H1 (cell line): ENCODE measurements at regions not wholly inside any gene's neighbourhood (a gene's known extent, or its start where the extent isn't known, plus 50 kb on each side); places are given as distances from the start of the nearest gene placed in this dataset.

Experiments used
- CTCF ChIA-PET: fragments of 300-600 bp; sonication (Branson Sonifier 250); formaldehyde crosslinking; loops from one replicate; lab custom pipeline; 2021; ENCODE audit not compliant: partially characterized antibody; lab: Charles Lee
- POLR2A ChIA-PET: fragments of 300-600 bp; sonication (Branson Sonifier 250); formaldehyde crosslinking; loops from one replicate; lab custom pipeline; 2021; ENCODE audit warnings: inconsistent platforms; ENCODE audit not compliant: partially characterized antibody; lab: Charles Lee
- DNase-seq, 2 experiments: peaks; one replicate each; pipeline versions ENCODE4 v3.0.0 to v3.0.0-alpha.2; 2010 to 2022; ENCODE audit warnings: low spot score in 2 of 2, low read depth in 1 of 2, mixed read lengths in 1 of 2
- FAIRE-seq: peaks from 2 replicates; lab custom pipeline; 2011; peaks lifted over from hg19 to GRCh38; lab: Jason Lieb, UNC
- H2AFZ ChIP-seq: 2 replicates; pipeline ENCODE4 v1.8.1; 2012; ENCODE audit warnings: low read length, inconsistent platforms
- H2AK5ac ChIP-seq: 2 replicates; pipeline ENCODE4 v1.6.1; 2013; ENCODE audit warnings: low read depth, low read length
- H2BK120ac ChIP-seq: replicated peaks from 2 replicates; pipeline ENCODE3; 2013; ENCODE audit warnings: low read depth, low read length, inconsistent platforms
- H2BK12ac ChIP-seq: 2 replicates; pipeline ENCODE4 v1.6.1; 2013; ENCODE audit warnings: low read depth, low read length
- H2BK15ac ChIP-seq: 2 replicates; pipeline ENCODE4 v1.6.1; 2013; ENCODE audit warnings: low read length
- H2BK20ac ChIP-seq: 2 replicates; pipeline ENCODE4 v1.6.1; 2013; ENCODE audit warnings: low read length
- H2BK5ac ChIP-seq: 2 replicates; pipeline ENCODE4 v1.6.1; 2013; ENCODE audit warnings: low read depth, low read length
- H3K14ac ChIP-seq: 2 replicates; pipeline ENCODE4 v1.6.1; 2013; ENCODE audit warnings: inconsistent platforms; ENCODE audit not compliant: insufficient read length
- H3K18ac ChIP-seq: 2 replicates; pipeline ENCODE4 v1.6.1; 2013; ENCODE audit warnings: low read length; ENCODE audit errors: extremely low read depth
- H3K23ac ChIP-seq: 2 replicates; pipeline ENCODE4 v1.6.1; 2013; ENCODE audit warnings: inconsistent platforms; ENCODE audit not compliant: insufficient read length
- H3K23me2 ChIP-seq: 2 replicates; pipeline ENCODE4 v1.6.1; 2013; ENCODE audit warnings: low read depth, low read length
- H3K27ac ChIP-seq: 2 replicates; pipeline ENCODE4 v1.6.1; 2011; ENCODE audit warnings: low read depth, low read length, inconsistent platforms
- H3K27me3 ChIP-seq, 4 experiments: replicated peaks in 1 of 4; 1 replicate in 1 of 4; 2 replicates in 3 of 4; pipeline versions ENCODE4 v1.6.1 to v1.8.1; 2011 to 2013; ENCODE audit warnings: low read length in 3 of 4, mild to moderate bottlenecking in 3 of 4, inconsistent platforms in 2 of 4, mixed read lengths in 2 of 4, moderate library complexity in 1 of 4; ENCODE audit not compliant: control insufficient read depth in 3 of 4, insufficient read depth in 3 of 4; ENCODE audit errors: extremely low read depth in 1 of 4
- H3K36me3 ChIP-seq, 4 experiments: 2 replicates each; pipeline versions ENCODE4 v1.6.1 to v1.8.1; 2011 to 2013; ENCODE audit warnings: mild to moderate bottlenecking in 4 of 4, low read length in 3 of 4, moderate library complexity in 2 of 4, control low read depth in 1 of 4, inconsistent platforms in 1 of 4; ENCODE audit not compliant: insufficient read depth in 4 of 4, control insufficient read depth in 2 of 4
- H3K4ac ChIP-seq: replicated peaks from 2 replicates; pipeline ENCODE3; 2013; ENCODE audit warnings: low read length, low read depth, mixed read lengths, inconsistent platforms; ENCODE audit not compliant: insufficient read length
- H3K4me1 ChIP-seq, 4 experiments: replicated peaks in 1 of 4; 1 replicate in 1 of 4; 2 replicates in 3 of 4; pipeline versions ENCODE4 v1.6.1 to v1.8.1; 2011 to 2013; ENCODE audit warnings: low read length in 3 of 4, inconsistent platforms in 2 of 4, mixed read lengths in 1 of 4; ENCODE audit not compliant: insufficient read depth in 4 of 4, control insufficient read depth in 3 of 4
- H3K4me2 ChIP-seq, 2 experiments: 2 replicates each; pipeline versions ENCODE4 v1.6.1 to v1.8.1; 2011 to 2013; ENCODE audit warnings: low read depth in 2 of 2, low read length in 2 of 2, control low read depth in 1 of 2, inconsistent platforms in 1 of 2, mild to moderate bottlenecking in 1 of 2; ENCODE audit not compliant: insufficient read depth in 1 of 2
- H3K4me3 ChIP-seq, 4 experiments: fragments of 200-600, 300-600 bp in 1 of 4; sonication (generic), shearing (Covaris generic), sonication (Bioruptor Twin) in 1 of 4; 2 replicates each; pipeline versions ENCODE4 v1.5.1 to v1.8.1; 2011 to 2016; ENCODE audit warnings: low read length in 4 of 4, low read depth in 3 of 4, control low read depth in 2 of 4, inconsistent platforms in 2 of 4, mild to moderate bottlenecking in 2 of 4, mixed read lengths in 1 of 4, moderate library complexity in 1 of 4; ENCODE audit not compliant: insufficient read depth in 2 of 4; ENCODE audit errors: extremely low read depth in 1 of 4
- H3K56ac ChIP-seq: replicated peaks from 2 replicates; pipeline ENCODE3; 2013; ENCODE audit warnings: low read depth, mild to moderate bottlenecking, mixed read lengths, low read length, inconsistent platforms; ENCODE audit not compliant: insufficient read length
- H3K79me1 ChIP-seq: 2 replicates; pipeline ENCODE4 v1.6.1; 2013; ENCODE audit warnings: low read depth, low read length, control low read depth
- H3K79me2 ChIP-seq, 2 experiments: 2 replicates each; pipeline versions ENCODE4 v1.6.1 to v1.8.1; 2012 to 2013; ENCODE audit warnings: low read length in 2 of 2, mild to moderate bottlenecking in 2 of 2, inconsistent platforms in 1 of 2; ENCODE audit not compliant: insufficient read depth in 2 of 2, control insufficient read depth in 1 of 2
- H3K9ac ChIP-seq, 4 experiments: replicated peaks in 1 of 4; 1 replicate in 1 of 4; 2 replicates in 3 of 4; pipeline versions ENCODE4 v1.6.1 to v1.8.1; 2011 to 2013; ENCODE audit warnings: low read depth in 3 of 4, low read length in 3 of 4, control low read depth in 2 of 4, mild to moderate bottlenecking in 2 of 4, moderate library complexity in 2 of 4, inconsistent platforms in 1 of 4; ENCODE audit errors: extremely low read depth in 1 of 4
- H3K9me3 ChIP-seq, 2 experiments: 2 replicates each; pipeline versions ENCODE4 v1.6.1 to v1.8.1; 2012 to 2013; ENCODE audit warnings: mild to moderate bottlenecking in 2 of 2, moderate library complexity in 2 of 2, control low read depth in 1 of 2, inconsistent platforms in 1 of 2, low read depth in 1 of 2, low read length in 1 of 2, mixed read lengths in 1 of 2; ENCODE audit not compliant: insufficient read depth in 2 of 2
- H4K20me1 ChIP-seq, 2 experiments: replicated peaks in 1 of 2; 2 replicates each; pipeline versions ENCODE3 to v1.8.1; 2011 to 2013; ENCODE audit warnings: inconsistent platforms in 2 of 2, low read length in 2 of 2, mild to moderate bottlenecking in 1 of 2; ENCODE audit not compliant: insufficient read depth in 2 of 2, control insufficient read depth in 1 of 2
- H4K5ac ChIP-seq: 2 replicates; pipeline ENCODE4 v1.6.1; 2013; ENCODE audit warnings: low read length, low read depth, mixed read lengths, inconsistent platforms; ENCODE audit not compliant: insufficient read length
- H4K8ac ChIP-seq: 2 replicates; pipeline ENCODE4 v1.8.0; 2013; ENCODE audit warnings: mild to moderate bottlenecking, moderate library complexity, low read length, inconsistent platforms; ENCODE audit not compliant: insufficient read depth; ENCODE audit errors: extremely low read depth
- H4K91ac ChIP-seq: replicated peaks from 2 replicates; pipeline ENCODE3; 2013; ENCODE audit warnings: low read length, mixed read lengths, inconsistent platforms; ENCODE audit not compliant: insufficient read length
- WGBS, 2 experiments: shearing (Covaris generic) in 1 of 2; methylation state at CpG; one replicate each; pipeline versions ENCODE4 v1.1.6 to v1.1.7; 2013 to 2015; ENCODE audit warnings: low lambda C conversion rate in 2 of 2, mixed read lengths in 2 of 2, inconsistent platforms in 1 of 2, low coverage in 1 of 2, missing lambda C conversion rate in 1 of 2; ENCODE audit not compliant: insufficient replicate concordance in 2 of 2, insufficient coverage in 1 of 2, insufficient read length in 1 of 2; ENCODE audit errors: extremely low coverage in 1 of 2, missing lambda C conversion rate in 1 of 2; 5-methylcytosine and 5-hydroxymethylcytosine counted together
- TF ChIP-seq, protein P1 (sequence below): IDR thresholded peaks from 2 replicates; pipeline ENCODE4 v1.6.1; 2012; ENCODE audit warnings: inconsistent platforms

DNA sequence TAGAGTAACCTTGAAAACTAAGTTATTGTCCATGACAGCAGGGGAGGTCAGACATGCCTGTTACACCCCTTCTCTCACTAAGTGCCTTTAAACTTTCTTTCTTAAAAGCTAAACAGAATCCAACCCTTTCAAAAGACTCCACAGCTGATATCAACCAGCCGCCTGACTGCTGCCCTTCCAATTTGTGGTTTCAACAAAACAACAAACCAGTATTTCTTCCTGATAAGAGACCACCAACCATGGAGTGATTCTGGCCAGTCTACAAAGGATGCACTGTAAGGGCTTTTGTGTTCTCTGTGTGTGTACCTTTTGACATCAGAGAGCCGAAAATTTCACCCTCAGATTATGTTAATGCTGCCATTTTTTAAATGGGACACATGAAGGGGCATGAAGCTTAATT lies 1204.2 kb downstream of the ROBO2 start:
- CTCF ChIA-PET, result interaction anchor here (0.8 to 0.9 kb wide), 2 partner anchors 172 to 388 kb away, joined by 3 read pairs; no protein-coding TSS in a partner anchor

More for the DNA sequence above, 1204.2 kb downstream of the ROBO2 start:
- Histone ChIP-seq H3K14ac (no peak overlapping the region), H3K23ac (no peak overlapping the region), H2BK120ac (no peak overlapping the region), H3K4me2 (no peak overlapping the region), H3K27me3 (no peaks in the 10 kb centered on the region), H2BK15ac (no peak overlapping the region), H2AFZ (no peak overlapping the region), H3K79me1 (no peaks in the 10 kb centered on the region), H3K79me2 (no peaks in the 10 kb centered on the region), H2BK12ac (no peak overlapping the region), H3K9ac (no peak overlapping the region), H3K23me2 (no peaks in the 10 kb centered on the region), H3K36me3 (no peaks in the 10 kb centered on the region; a peak in 1 of 8 replicates), H3K18ac (no peak overlapping the region), H3K27ac (no peak overlapping the region), H4K91ac (no peak overlapping the region), H2AK5ac (no peak overlapping the region), H3K4me3 (no peak overlapping the region), H2BK20ac (no peak overlapping the region), H3K4me1 (no peaks in the 10 kb centered on the region), H2BK5ac (no peak overlapping the region), H3K4ac (no peak overlapping the region), H3K9me3 (peaks cover 11 to 21% of the 10 kb centered on the region in 2 experiments), H4K5ac (no peak overlapping the region), H3K56ac (no peak overlapping the region), H4K8ac (no peak overlapping the region), H4K20me1 (no peaks in the 10 kb centered on the region)
- 90% methylated on average over 2 of the region's 2 CpGs; no CpG with 5 or more reads in 1 of the 2 experiments for WGBS, 2 experiments
- DNase-seq, result no peak
- FAIRE-seq, result no peak
- TF ChIP-seq, protein P1, sequence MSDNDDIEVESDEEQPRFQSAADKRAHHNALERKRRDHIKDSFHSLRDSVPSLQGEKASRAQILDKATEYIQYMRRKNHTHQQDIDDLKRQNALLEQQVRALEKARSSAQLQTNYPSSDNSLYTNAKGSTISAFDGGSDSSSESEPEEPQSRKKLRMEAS, result no peak
- POLR2A ChIA-PET, result no interaction called here
